ENCODE measurements at regions not wholly inside any gene's neighbourhood (a gene's known extent, or its start where the extent isn't known, plus 50 kb on each side); places are given as distances from the start of the nearest gene placed in this dataset.
"Not testable (repeated sequence)": the region's sequence is repeated elsewhere in the genome, so short reads cannot be mapped to it uniquely, and the experiment has no call there.

DNA sequence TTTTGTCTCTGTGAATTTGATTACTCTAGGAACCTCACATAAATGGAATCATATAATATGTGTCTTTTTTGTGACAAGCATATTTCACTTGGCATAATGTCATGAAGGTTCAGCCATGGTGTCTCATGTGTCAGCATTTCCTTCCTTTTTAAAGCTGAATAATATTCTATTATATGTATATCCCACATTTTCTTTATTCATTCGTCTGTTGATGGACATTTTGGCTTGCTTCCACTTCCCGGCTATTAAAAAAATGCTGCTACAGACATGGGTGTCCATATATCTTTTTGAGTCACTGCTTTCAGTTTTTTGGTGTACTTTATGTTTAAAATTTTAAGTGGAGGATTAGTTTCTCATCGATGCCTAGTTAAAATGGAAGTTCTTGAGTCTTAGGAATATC, 59.8 kb upstream of the C5orf63 start:
- no peak overlapping the region for H3K27ac ChIP-seq
- no peak for DNase-seq (ENCODE audit: low read depth in 1 of 2, low spot score in 2 of 2)
- H3K27me3 ChIP-seq (replicated peaks) = peaks cover 1% of the 10 kb centered on the region; the same call in 1 of the 2 replicates
- no peak overlapping the region for H3K4me3 ChIP-seq
- H3K9me3 ChIP-seq (replicated peaks) = no peaks in the 10 kb centered on the region
- H3K36me3 ChIP-seq = no peaks in the 10 kb centered on the region
- H3K4me1 ChIP-seq (replicated peaks) = no peaks in the 10 kb centered on the region

DNA sequence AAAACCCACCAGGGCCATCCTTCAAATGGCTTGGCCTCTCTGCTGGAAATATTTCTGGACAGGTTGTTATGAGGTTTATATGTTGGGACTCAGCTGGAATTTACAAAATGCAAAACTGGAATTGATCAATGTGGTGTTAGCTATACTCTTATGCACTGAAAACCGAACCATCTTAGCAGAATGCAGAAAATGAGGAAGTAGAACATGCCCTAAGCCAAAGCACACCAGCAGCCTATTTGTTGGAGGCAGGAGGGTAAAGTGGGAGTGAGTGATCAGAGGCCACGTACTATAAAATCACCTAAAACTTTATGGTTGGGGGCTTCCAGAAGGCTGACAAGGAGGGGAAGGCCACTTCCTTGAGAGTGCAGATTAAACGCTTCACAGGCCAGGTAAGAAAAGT, 63.6 kb upstream of the C5orf63 start:
- Histone ChIP-seq H3K4me3 (no peak overlapping the region), H3K27ac (no peak overlapping the region), H3K4me1 (replicated peaks) (no peaks in the 10 kb centered on the region), H3K9me3 (replicated peaks) (no peaks in the 10 kb centered on the region), H3K27me3 (replicated peaks) (no peaks in the 10 kb centered on the region), H3K36me3 (no peaks in the 10 kb centered on the region)
- DNase-seq (ENCODE audit: low read depth in 1 of 2, low spot score in 2 of 2) = no peak

DNA sequence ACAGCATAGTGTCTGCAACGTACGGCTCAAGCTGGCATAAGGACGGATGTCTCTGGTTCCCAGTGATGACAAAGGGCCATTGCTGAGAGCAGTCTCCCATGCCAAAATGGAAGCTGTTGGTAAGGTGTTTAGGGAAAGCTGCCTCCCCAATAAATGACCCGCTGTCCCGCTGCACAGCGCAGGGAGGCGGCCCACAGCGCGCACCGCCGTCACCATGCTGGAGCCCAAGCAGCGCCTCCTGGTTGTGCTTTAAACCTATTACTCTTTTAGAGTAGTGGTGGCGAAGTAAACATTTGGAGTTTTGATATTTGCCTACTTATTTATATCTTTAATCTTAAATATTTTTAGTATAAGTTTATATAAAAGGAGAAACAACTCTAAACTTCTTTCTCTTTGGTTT, 70.4 kb upstream of the C5orf63 start:
- no peak overlapping the region for H3K27ac ChIP-seq
- no peaks in the 10 kb centered on the region for H3K4me1 ChIP-seq (replicated peaks)
- H3K9me3 ChIP-seq (replicated peaks) = no peaks in the 10 kb centered on the region
- DNase-seq (ENCODE audit: low read depth in 1 of 2, low spot score in 2 of 2) = no peak
- no peaks in the 10 kb centered on the region for H3K36me3 ChIP-seq
- no peak overlapping the region for H3K4me3 ChIP-seq
- H3K27me3 ChIP-seq (replicated peaks) = no peaks in the 10 kb centered on the region

DNA sequence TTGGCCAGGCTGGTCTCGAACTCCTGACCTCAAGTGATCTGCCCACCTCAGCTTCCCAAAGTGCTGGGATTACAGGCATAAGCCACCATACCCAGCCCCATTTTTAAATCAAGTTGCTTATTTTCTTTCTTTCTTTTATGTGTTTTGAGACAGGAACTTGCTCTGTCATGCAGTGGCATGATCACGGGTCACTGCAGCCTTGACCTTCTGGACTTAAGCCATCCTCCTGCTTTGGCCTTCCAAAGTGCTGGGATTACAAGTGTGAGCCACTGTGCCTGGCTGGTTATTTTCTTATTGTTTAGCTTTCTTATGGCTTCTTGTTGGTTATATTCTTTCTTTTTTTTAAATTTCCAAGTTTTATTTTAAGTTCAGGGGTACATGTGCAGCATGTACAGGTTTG, 79.7 kb upstream of the C5orf63 start:
- DNase-seq (ENCODE audit: low read depth in 1 of 2, low spot score in 2 of 2) = no peak
- Histone ChIP-seq H3K4me3 (no peak overlapping the region), H3K4me1 (replicated peaks) (no peaks in the 10 kb centered on the region), H3K36me3 (no peaks in the 10 kb centered on the region), H3K27ac (no peak overlapping the region), H3K27me3 (replicated peaks) (no peaks in the 10 kb centered on the region; the same call in 1 of the 2 replicates), H3K9me3 (replicated peaks) (peaks cover 5% of the 10 kb centered on the region; the same call in 1 of the 2 replicates)

DNA sequence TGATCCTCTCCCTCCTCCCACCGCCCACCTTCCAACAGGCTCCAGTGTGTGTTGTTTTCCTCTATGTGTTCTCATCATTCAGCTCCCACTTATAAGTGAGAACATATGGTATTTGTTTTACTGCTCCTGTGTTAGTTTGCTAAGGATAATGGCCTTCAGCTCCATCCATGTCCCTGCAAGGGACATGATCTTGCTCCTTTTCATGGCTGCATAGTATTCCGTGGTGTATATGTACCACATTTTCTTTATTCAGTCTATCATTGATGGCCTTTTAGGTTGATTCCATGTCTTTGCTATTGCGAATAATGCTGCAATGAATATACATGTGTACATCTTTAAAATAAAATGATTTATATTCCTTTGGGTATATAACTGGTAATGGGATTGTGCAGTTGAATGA, 80.2 kb upstream of the C5orf63 start:
- no peaks in the 10 kb centered on the region; the same call in 1 of the 2 replicates for H3K27me3 ChIP-seq (replicated peaks)
- H3K4me3 ChIP-seq = no peak overlapping the region
- H3K36me3 ChIP-seq = no peaks in the 10 kb centered on the region
- DNase-seq (ENCODE audit: low read depth in 1 of 2, low spot score in 2 of 2) = no peak
- no peak overlapping the region for H3K27ac ChIP-seq
- H3K9me3 ChIP-seq (replicated peaks) = peaks cover 5% of the 10 kb centered on the region; the same call in 1 of the 2 replicates
- H3K4me1 ChIP-seq (replicated peaks) = no peaks in the 10 kb centered on the region

DNA sequence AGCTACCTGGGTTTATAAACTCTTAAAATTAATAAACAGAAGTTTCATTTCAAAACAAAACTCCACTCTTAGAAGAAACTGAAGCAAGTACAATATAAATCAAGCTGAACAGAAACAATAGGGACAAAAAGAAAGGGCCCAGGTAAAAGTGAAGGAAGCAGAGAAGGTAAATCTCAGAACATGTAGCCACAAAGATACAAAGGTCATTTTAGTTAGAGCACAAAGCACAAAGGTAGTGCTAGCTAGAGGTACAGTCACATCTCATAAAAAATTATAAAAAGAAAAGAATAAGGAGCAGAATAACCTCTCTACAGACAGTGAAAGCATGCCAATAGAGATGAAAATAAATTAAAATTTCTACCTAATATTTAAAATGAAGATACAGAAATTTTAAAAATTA, 90.4 kb upstream of the C5orf63 start:
- Histone ChIP-seq H3K36me3 (no peaks in the 10 kb centered on the region), H3K9me3 (replicated peaks) (no peaks in the 10 kb centered on the region), H3K27ac (no peak overlapping the region), H3K4me1 (replicated peaks) (no peaks in the 10 kb centered on the region), H3K27me3 (replicated peaks) (no peaks in the 10 kb centered on the region), H3K4me3 (no peak overlapping the region)
- no peak for DNase-seq (ENCODE audit: low read depth in 1 of 2, low spot score in 2 of 2)

DNA sequence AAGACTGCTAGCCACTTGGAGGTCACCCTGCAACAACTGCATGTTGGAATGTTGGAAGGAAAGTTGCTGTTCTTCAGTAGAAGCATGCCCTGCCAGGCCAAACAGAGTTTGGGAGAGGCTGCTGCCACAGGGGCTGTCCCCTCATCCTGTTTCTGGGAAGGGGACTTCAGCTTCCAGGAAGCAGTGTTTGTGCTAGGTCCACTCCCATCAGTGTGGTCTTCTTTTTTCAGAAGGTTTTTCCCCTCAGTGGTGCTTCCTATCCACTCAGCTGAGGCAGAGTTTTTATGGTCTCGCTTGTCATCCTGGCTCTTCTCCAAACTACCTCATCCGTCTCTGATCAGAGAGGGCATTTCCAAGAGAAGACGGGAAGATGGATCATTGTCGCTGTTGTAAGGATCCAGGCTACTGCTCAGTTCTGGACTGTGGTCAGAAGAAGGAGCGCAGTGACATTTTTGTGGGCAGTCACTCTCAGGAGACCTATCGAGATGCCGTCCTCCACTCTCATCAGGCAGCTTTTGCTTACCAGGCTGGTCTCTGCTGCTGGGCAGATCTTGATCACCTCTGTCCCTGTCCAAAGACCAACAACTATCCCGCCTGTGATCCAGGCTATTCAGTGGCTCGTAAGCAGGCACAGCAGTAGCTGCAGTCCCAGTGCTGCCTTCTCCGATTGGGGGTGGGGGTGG, 97.8 kb upstream of the C5orf63 start:
- Histone ChIP-seq H3K4me1 (replicated peaks) (no peaks in the 10 kb centered on the region), H3K4me3 (no peak overlapping the region), H3K27me3 (replicated peaks) (0 out of 2 replicates have a peak, but pooled peaks cover under 1% of the 10 kb centered on the region), H3K36me3 (no peaks in the 10 kb centered on the region), H3K9me3 (replicated peaks) (peaks cover 4% of the 10 kb centered on the region; the same call in 1 of the 2 replicates), H3K27ac (no peak overlapping the region)
- DNase-seq (ENCODE audit: low read depth in 1 of 2, low spot score in 2 of 2) = no peak

DNA sequence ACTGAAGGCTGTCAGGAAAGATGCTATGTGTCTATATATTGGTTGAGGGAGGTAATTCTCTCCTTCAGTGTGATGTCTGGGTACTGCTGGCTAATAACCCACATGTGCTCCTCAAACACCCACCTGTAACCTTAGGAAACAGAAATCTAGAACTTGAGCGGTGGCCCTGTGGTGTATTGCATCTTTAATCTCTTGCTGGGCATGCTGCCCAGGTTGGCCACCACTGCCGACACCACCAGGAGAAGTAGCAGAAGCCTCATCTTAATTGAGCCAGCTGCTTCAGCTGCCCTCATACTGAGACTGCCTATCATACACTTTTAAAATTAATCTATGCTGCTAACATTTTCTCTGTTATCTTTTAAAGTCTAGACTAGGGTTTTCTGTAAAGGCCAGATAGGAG, 103.5 kb upstream of the C5orf63 start:
- Histone ChIP-seq H3K9me3 (replicated peaks) (peaks cover 4% of the 10 kb centered on the region; the same call in 1 of the 2 replicates), H3K4me3 (no peak overlapping the region), H3K27ac (no peak overlapping the region), H3K4me1 (replicated peaks) (no peaks in the 10 kb centered on the region), H3K27me3 (replicated peaks) (0 out of 2 replicates have a peak, but pooled peaks cover 2% of the 10 kb centered on the region), H3K36me3 (no peaks in the 10 kb centered on the region)
- DNase-seq (ENCODE audit: low read depth in 1 of 2, low spot score in 2 of 2) = no peak

DNA sequence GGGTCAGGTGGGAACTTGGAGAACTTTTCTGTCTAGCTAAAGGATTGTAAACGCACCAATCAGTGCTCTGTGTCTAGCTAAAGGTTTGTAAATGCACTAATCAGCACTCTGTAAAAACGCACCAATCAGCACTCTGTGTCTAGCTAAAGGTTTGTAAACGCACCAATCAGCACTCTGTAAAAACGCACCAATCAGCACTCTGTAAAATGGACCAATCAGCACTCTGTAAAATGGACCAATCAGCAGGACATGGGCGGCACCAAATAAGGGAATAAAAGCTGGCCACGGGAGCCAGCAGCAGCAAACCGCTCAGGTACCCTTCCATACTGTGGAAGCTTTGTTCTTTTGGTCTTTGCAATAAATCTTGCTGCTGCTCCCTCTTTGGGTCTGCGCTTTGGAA, 108.0 kb upstream of the MEGF10 start:
- H3K27me3 ChIP-seq (replicated peaks); DNase-seq (ENCODE audit: low read depth in 1 of 2, low spot score in 2 of 2); H3K36me3 ChIP-seq; H3K27ac ChIP-seq; H3K9me3 ChIP-seq (replicated peaks); H3K4me1 ChIP-seq (replicated peaks); H3K4me3 ChIP-seq: not testable (repeated sequence)

DNA sequence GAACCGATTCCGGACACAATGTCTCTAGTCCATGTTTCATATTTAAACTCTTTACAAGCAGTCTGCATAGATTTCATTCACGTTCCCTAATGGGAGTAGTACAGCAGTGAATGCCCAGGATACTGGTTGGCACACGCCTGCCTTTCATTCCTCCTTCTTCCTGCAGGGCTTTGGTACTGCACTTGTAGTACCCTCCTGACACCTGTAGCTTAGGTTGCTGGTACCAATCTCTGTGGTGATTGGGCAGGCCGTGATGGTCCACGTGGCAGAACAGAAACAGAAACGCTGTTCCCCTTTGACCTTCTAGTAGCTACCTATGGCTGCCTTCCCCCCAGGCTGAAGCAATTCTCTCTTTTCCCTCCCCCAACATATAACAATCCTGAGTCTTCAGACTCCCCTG, 107.3 kb upstream of the MEGF10 start:
- Histone ChIP-seq H3K36me3 (no peaks in the 10 kb centered on the region), H3K27ac (no peak overlapping the region), H3K4me3 (no peak overlapping the region), H3K4me1 (replicated peaks) (no peaks in the 10 kb centered on the region), H3K9me3 (replicated peaks) (no peaks in the 10 kb centered on the region), H3K27me3 (replicated peaks) (no peaks in the 10 kb centered on the region)
- no peak for DNase-seq (ENCODE audit: low read depth in 1 of 2, low spot score in 2 of 2)

DNA sequence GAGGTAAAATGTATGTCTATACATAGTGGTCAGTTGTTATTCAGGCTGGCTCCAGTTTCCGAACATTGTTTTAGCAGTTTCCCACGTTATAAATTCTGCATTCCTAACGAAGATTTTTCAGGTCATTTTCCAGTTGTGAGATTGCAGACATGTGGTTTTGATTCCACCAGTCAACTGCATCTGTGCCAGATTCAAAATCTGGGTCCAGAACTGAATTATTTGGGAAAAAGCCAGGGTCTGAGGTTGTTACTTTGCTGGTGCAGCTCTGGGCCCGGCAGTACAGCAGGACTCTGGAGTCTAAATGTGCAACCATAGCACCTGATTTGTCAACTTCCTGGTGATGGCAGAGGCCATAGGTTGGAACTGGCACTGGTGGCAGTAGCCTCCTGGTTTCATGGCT, 105.7 kb upstream of the MEGF10 start:
- H3K9me3 ChIP-seq (replicated peaks) = no peaks in the 10 kb centered on the region
- H3K4me3 ChIP-seq = no peak overlapping the region
- H3K27ac ChIP-seq = no peak overlapping the region
- H3K4me1 ChIP-seq (replicated peaks) = no peaks in the 10 kb centered on the region
- H3K27me3 ChIP-seq (replicated peaks) = no peaks in the 10 kb centered on the region
- no peak for DNase-seq (ENCODE audit: low read depth in 1 of 2, low spot score in 2 of 2)
- no peaks in the 10 kb centered on the region for H3K36me3 ChIP-seq

DNA sequence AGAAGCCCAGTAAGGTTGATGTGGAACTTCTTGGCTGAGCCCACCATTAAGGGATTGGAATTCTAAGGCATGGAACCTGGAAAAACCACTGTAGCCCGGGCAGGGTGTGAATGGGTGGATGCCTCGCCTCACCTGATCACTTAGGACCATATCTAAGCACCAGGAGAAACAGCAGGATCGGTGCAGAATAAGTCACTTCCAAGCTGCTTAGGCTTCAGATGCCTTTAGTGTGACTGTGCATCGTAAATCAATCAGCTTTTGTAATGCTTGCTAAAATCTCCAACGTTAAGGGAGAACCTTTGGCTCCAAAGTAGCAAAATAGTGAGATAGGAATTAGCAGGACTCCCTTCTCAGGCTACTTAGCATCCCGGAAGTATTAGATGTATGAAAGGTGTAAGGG, 103.9 kb upstream of the MEGF10 start:
- no peak overlapping the region for H3K27ac ChIP-seq
- DNase-seq (ENCODE audit: low read depth in 1 of 2, low spot score in 2 of 2) = no peak
- H3K4me3 ChIP-seq = no peak overlapping the region
- H3K9me3 ChIP-seq (replicated peaks) = no peaks in the 10 kb centered on the region
- no peaks in the 10 kb centered on the region for H3K4me1 ChIP-seq (replicated peaks)
- no peaks in the 10 kb centered on the region for H3K36me3 ChIP-seq
- no peaks in the 10 kb centered on the region for H3K27me3 ChIP-seq (replicated peaks)

DNA sequence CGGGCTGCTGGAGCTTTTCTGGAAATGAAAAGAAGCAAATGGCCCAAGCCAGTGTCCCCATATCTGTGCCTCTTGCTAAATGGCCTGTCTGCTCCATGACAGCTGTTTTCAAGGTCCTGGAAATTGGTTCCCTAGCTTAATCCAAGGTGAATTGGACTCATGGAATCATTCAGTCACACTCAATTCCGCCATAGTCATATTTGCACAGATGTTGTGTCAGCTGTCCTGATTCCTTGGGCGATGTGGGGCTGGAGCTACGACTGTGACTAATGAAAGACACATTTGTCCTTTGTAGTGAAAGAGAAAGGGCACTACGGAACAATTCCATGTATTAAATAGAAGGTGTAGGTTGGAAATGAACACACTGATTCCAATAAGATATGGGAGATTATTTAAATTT, 102.9 kb upstream of the MEGF10 start:
- Histone ChIP-seq H3K9me3 (replicated peaks) (no peaks in the 10 kb centered on the region), H3K27ac (no peak overlapping the region), H3K4me3 (no peak overlapping the region), H3K27me3 (replicated peaks) (no peaks in the 10 kb centered on the region), H3K36me3 (no peaks in the 10 kb centered on the region), H3K4me1 (replicated peaks) (no peaks in the 10 kb centered on the region)
- no peak for DNase-seq (ENCODE audit: low read depth in 1 of 2, low spot score in 2 of 2)

DNA sequence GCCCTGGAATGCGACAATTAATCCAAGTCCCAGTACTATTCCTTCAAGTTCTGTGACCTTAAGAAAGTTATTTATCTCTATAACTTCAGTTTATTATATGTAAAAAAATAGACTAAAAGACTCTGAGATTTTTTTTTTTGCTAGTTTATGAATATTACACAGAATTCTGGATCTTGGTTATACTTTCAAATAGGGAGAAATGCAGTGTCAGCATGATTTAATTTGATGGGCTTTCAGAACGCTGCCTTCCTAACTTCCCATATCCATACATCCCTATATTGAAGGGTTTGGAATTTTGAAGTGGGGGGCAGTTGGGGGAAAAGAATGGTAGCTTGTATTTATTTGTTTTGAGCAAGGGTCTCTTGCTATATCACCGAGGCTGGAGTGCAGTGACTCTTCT, 98.4 kb upstream of the MEGF10 start:
- Histone ChIP-seq H3K9me3 (replicated peaks) (no peaks in the 10 kb centered on the region), H3K27me3 (replicated peaks) (peaks cover 4% of the 10 kb centered on the region), H3K4me3 (no peak overlapping the region), H3K27ac (no peak overlapping the region), H3K4me1 (replicated peaks) (no peaks in the 10 kb centered on the region), H3K36me3 (no peaks in the 10 kb centered on the region)
- DNase-seq (ENCODE audit: low read depth in 1 of 2, low spot score in 2 of 2) = no peak

DNA sequence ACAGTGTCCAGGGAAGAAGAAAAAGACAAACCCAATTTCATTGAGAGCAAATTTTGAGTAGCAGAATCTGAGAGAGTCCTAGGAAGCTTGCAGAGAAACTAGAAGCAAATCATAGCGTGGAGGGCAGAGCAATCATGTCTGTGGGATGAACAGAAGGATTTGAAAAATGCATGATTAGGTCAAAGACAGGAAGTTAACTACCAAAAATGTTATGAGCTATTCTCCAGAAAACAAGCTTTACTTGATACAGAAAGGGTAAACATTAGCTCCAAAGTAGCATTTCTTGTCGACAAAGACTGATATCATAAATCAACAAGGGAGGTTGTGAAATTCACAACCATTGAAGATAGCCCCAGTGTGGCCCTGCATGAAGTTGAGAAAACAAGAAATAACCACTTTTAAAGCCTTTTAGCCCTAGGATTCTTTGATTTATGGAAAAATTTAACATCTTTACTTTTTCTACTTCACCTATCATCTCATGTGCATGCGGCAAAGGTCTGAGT, 97.7 kb upstream of the MEGF10 start:
- H3K9me3 ChIP-seq (replicated peaks) = no peaks in the 10 kb centered on the region
- no peaks in the 10 kb centered on the region for H3K36me3 ChIP-seq
- H3K27ac ChIP-seq = no peak overlapping the region
- H3K4me3 ChIP-seq = no peak overlapping the region
- DNase-seq (ENCODE audit: low read depth in 1 of 2, low spot score in 2 of 2) = no peak
- no peaks in the 10 kb centered on the region for H3K4me1 ChIP-seq (replicated peaks)
- peaks cover 4% of the 10 kb centered on the region for H3K27me3 ChIP-seq (replicated peaks)

All from SJSA1 (cell line).